ENCODE measurements at regions not wholly inside any gene's neighbourhood (a gene's known extent, or its start where the extent isn't known, plus 50 kb on each side); places are given as distances from the start of the nearest gene placed in this dataset.

GRCh38 chr1:116298746-116299145 lies 74.3 kb upstream of the ATP1A1 start:
- 90 to 96% (median 93%) methylated on average over 4 of the region's 4 CpGs for WGBS, 4 donors
- no peak overlapping the region for H3K27ac ChIP-seq
- TF ChIP-seq POLR2A (IDR thresholded peaks at IDR 0.05) (no peak), CTCF (IDR thresholded peaks at IDR 0.05) (no peak)
- H3K36me3 ChIP-seq (replicated peaks in 1 of 2): no peaks in the 10 kb centered on the region
- intact Hi-C loops (cut with DNase I): no loop called here
- no peak for DNase-seq
- H3K4me1 ChIP-seq (replicated peaks in 1 of 2): peaks cover 4 to 6% of the 10 kb centered on the region in 2 donors
- no peaks in the 10 kb centered on the region for H3K27me3 ChIP-seq
- no peak overlapping the region for H3K4me3 ChIP-seq
- H3K9me3 ChIP-seq (replicated peaks in 1 of 3): no peaks in the 10 kb centered on the region

GRCh38 chr1:116299248-116299647 lies 73.8 kb upstream of the ATP1A1 start:
- Histone ChIP-seq H3K4me3 (no peak overlapping the region), H3K4me1 (replicated peaks in 1 of 2) (peaks cover 4 to 6% of the 10 kb centered on the region in 2 donors), H3K27ac (no peak overlapping the region), H3K27me3 (no peaks in the 10 kb centered on the region), H3K9me3 (replicated peaks in 1 of 3) (no peaks in the 10 kb centered on the region), H3K36me3 (replicated peaks in 1 of 2) (no peaks in the 10 kb centered on the region)
- DNase-seq: no peak
- intact Hi-C loops (cut with DNase I): no loop called here
- WGBS, 4 donors: 33 to 65% (median 45%) methylated on average over 1 of the region's 1 CpG
- TF ChIP-seq POLR2A (IDR thresholded peaks at IDR 0.05): no peak
- TF ChIP-seq CTCF (IDR thresholded peaks at IDR 0.05): no peak

DNA sequence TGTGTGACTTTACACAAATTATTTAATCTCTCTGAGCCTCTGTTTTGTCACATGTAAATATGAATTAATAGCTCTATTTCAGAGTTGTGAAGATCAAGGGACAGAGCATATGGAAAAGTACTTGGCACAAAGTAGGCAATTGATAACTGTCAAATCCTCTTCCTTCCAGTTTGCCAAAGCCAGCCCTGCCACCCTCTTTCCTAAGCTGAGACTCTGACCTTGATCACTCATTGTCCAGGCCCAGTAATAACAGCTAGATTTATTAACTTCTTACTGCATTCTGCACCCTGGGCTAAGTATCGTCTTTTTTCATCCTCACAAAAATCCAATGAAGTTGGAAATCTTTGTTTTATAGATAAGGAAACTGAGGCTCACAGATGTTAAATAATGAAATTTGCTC lies 70.8 kb upstream of the ATP1A1 start:
- no peaks in the 10 kb centered on the region for H3K9me3 ChIP-seq (replicated peaks in 1 of 3)
- H3K4me1 ChIP-seq (replicated peaks in 1 of 2): peaks cover 4 to 6% of the 10 kb centered on the region in 2 donors
- intact Hi-C loops (cut with DNase I): no loop called here
- H3K36me3 ChIP-seq (replicated peaks in 1 of 2): no peaks in the 10 kb centered on the region
- DNase-seq: peak in 4 of 7 donors; percentile 28 to 66 (median 59)
- WGBS, 4 donors: 29 to 42% (median 34%) methylated on average over 1 of the region's 1 CpG
- TF ChIP-seq POLR2A (IDR thresholded peaks at IDR 0.05): no peak
- TF ChIP-seq CTCF (IDR thresholded peaks at IDR 0.05): no peak
- no peak overlapping the region for H3K27ac ChIP-seq
- no peaks in the 10 kb centered on the region for H3K27me3 ChIP-seq
- no peak overlapping the region for H3K4me3 ChIP-seq

GRCh38 chr1:116306102-116306501 lies 66.9 kb upstream of the ATP1A1 start:
- no peaks in the 10 kb centered on the region for H3K27me3 ChIP-seq
- TF ChIP-seq POLR2A (IDR thresholded peaks at IDR 0.05) (no peak), CTCF (IDR thresholded peaks at IDR 0.05) (no peak)
- H3K27ac ChIP-seq: no peak overlapping the region
- H3K9me3 ChIP-seq (replicated peaks in 1 of 3): no peaks in the 10 kb centered on the region
- DNase-seq: no peak
- no peaks in the 10 kb centered on the region for H3K36me3 ChIP-seq (replicated peaks in 1 of 2)
- intact Hi-C loops (cut with DNase I): no loop called here
- peaks cover 4 to 6% of the 10 kb centered on the region in 2 donors for H3K4me1 ChIP-seq (replicated peaks in 1 of 2)
- H3K4me3 ChIP-seq: no peak overlapping the region
- WGBS, 4 donors: 73 to 85% (median 82%) methylated on average over 2 of the region's 2 CpGs
